LNCaP clone FGC (cell line): ENCODE measurements at regions not wholly inside any gene's neighbourhood (a gene's known extent, or its start where the extent isn't known, plus 50 kb on each side); places are given as distances from the start of the nearest gene placed in this dataset.

ENCODE experiments used
- DNase-seq: peaks from one replicate; pipeline ENCODE4 v3.0.0-alpha.2; 2011; ENCODE audit warnings: low read depth
- H3K4me3 ChIP-seq: 2 replicates; pipeline ENCODE4 v1.5.1; 2011; ENCODE audit warnings: mild to moderate bottlenecking, low read depth, low read length, control low read depth
- CTCF ChIP-seq: IDR thresholded peaks from 2 replicates; pipeline ENCODE4 v1.5.1; 2012; ENCODE audit warnings: mild to moderate bottlenecking; ENCODE audit not compliant: control insufficient read depth, insufficient read depth; ENCODE audit errors: extremely low read depth

- no peak for TF ChIP-seq CTCF
- DNase-seq, result no peak
Measured at GRCh38 chr3:25293736-25294135, 134.3 kb upstream of the RARB start.

GRCh38 chr3:25294169-25294805 lies 133.8 kb upstream of the RARB start:
- DNase-seq, result no peak
- no peak for TF ChIP-seq CTCF
- H3K4me3 ChIP-seq, result no peak overlapping the region

More at GRCh38 chr3:25293736-25294135, 134.3 kb upstream of the RARB start:
- H3K4me3 ChIP-seq, result no peak overlapping the region

GRCh38 chr3:25297667-25298585 lies 130.1 kb upstream of the RARB start:
- no peak for TF ChIP-seq CTCF
- H3K4me3 ChIP-seq, result no peak overlapping the region
- no peak for DNase-seq

GRCh38 chr3:25300141-25300540 lies 127.9 kb upstream of the RARB start:
- TF ChIP-seq CTCF, result no peak
- H3K4me3 ChIP-seq, result no peak overlapping the region
- DNase-seq, result no peak

- DNase-seq, result no peak
- no peak for TF ChIP-seq CTCF
- no peak overlapping the region for H3K4me3 ChIP-seq
Measured at GRCh38 chr3:25304916-25305315, 123.1 kb upstream of the RARB start.

- TF ChIP-seq CTCF, result no peak
- no peak overlapping the region for H3K4me3 ChIP-seq
- no peak for DNase-seq
Measured at GRCh38 chr3:25306066-25306465, 122.0 kb upstream of the RARB start.
